HCEC 1CT (cell line): ENCODE measurements at regions not wholly inside any gene's neighbourhood (a gene's known extent, or its start where the extent isn't known, plus 50 kb on each side); places are given as distances from the start of the nearest gene placed in this dataset.
"Not testable (repeated sequence)": the region's sequence is repeated elsewhere in the genome, so short reads cannot be mapped to it uniquely, and the experiment has no call there.

Experiments
- DNase-seq: peaks from one replicate; pipeline ENCODE4 v3.0.0-alpha.2; 2017

DNA sequence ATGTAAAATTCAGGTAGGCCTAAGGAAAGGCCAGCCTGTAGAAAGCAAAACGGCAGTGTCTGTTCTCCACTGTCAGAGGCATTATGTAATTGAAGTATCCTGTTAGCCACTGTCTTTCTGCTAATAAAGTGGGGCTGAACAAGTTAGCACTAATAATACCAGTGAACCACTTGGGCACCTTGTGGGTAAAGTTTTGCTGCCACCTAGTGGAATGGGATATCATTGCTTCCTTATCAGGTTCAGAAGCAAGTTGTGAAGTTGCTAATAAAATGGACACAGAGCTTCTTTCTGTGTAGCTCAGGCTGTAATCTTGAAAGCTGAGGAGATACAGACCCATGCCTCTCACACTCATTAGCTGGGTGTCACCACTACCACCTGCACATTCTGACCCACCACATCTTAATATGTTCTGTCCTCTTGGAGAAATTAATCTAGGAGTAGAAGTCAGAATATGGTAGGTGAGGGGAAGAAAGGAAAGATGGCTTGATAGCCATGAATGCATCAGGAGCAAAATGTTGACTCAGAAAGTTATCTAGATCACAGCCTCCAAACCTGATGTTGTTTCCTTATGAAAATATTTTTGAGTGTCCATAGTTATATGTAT lies 175.1 kb downstream of the SEPTIN7 start:
- DNase-seq: peak; percentile 60

DNA sequence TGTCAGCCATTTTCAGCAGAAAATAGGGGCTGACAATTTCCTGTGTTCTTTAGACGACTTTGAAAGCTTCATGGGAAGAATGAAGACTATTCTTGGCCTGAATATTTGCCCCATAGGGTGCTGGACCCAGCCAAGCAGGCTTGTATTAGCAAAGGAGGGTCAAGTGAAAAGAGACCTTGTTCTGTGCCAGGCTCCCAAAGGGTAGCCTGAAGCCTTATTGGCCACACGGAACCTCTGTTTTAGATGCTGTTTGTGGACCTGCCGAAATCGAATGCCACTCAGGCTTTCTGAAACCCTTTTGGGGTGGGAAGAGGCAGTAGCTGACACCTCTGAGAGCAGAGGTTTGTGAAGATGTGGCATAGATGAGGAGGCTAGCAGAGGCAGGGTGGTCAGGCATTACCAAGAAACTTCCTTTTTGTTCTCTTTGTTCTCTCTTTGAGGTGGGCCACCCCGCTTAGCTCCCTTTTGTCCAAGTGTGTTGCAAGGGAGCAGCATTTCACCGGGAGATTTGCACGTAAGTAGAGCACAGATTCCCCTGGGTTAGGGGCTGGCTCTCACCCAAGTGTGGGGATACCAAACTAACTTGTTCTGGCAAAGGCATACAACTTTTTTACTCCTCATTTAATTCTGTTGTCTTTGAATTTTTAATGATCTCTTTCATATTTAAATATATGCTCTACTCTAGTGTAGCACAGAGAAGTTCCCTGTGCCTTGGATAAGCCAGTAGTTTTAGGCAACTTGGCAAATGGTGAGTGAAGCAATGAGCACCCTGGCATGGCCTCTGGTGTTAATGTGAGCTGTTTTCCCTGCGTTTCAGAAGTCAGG lies 174.0 kb upstream of the EEPD1 start:
- DNase-seq: not testable (repeated sequence)

DNA sequence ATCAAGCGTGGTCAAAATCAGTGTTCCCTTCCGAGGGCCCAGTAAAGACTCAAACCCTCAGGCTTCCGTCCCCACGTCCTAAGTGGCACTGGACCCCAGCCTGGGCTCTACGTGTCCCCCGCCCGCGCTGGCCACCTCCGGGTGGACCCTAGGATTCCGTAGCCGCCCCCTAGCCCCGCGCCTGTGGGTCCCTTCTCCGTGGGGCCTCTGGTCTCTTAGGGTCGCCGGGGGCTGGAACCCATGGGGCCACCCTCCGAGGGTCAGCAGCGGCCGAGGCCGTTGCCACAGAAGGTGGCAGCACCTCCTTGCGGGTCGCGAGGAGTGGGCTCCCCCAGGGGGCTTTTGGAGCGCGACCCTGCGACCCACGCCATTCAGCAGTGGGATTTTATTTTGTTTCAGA lies 170.5 kb upstream of the EEPD1 start:
- no peak for DNase-seq

DNA sequence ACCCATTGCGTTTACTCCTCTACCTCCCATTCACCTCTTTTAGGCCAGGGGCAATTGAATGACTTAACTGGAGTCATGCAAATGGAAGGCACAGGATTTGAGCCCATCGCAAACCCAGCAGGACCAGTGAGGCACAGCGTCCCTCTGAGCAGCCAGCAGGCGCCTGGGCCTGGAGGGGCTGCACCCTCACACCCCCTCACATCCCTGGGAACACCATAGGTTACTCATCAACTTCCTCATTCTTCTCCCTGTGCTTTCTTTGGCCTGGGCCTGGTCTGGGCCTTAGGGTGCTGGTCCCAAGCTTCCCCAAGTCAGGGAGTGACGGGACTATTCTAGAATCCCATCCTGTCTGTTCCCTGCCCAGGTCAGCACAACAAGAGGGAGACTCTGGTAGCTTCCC lies 169.4 kb upstream of the EEPD1 start:
- DNase-seq: no peak

DNA sequence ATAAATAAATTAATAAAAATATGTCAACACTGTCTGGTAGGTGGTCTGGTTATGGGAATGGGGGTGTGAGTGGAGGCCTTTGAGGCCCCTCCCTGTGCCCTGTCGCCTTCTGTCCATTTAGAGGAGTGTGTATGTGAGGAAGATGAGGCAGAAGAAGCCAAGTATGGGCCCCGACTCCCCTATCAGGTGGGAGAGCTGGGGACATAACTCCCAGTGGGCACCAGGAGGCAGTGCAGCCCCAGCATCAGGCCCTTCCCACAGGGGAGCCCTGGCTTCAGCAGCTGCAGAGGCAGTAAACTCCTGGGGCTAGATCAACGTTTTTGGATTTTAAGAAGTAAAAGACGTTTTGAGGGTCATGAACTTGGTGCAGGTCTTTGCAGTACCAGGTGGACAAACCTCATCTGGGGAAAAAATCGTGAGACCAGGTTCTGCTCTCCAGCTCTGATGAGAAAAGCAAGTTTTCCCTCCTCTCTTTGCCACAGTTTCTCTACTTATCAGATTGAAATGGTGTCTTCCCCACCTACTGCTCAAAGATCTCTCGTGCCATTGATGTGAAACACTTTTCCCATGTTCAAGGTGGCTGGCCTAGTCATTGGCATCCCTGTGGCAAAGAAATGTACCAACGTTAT lies 167.8 kb upstream of the EEPD1 start:
- DNase-seq: peak; percentile 65

DNA sequence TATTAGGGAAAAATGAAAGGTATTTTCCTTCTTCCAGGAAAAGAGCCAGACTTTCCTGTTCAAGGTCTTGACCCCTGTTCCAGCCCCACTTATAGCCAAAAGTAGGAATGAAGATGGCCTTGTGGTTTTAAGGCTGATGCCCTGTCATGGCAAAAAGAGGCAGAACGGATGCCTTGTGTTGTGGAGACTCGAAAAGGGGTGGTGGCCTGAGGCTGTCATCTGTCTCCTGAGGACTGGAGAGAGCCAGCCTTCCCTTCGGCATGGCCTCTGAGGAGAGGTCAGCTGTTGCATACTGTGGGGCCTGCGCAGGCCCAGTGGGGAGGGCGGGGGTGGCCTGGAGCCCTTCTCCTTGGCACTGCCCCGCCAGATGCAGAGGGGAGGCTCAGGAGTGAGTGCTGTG lies 166.0 kb upstream of the EEPD1 start:
- no peak for DNase-seq

DNA sequence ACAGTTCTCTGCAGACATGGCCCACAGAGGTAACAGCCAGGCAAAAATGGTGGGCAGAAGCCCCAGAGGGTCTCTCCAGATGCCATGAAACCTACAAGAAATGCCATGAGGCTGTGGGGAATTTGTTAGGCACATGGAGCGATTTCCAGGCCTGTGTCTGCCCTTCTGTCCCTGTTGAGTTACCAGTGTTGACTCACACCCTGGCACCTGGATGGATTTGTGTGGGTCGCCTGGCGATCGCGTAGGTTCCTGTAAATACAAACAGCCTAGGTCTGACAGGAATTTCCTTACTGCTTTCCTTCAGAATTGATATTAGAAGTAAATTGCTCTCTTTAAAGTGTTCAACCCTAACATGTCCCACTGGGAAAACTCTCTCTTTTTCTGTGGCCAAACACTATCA lies 164.9 kb upstream of the EEPD1 start:
- no peak for DNase-seq

DNA sequence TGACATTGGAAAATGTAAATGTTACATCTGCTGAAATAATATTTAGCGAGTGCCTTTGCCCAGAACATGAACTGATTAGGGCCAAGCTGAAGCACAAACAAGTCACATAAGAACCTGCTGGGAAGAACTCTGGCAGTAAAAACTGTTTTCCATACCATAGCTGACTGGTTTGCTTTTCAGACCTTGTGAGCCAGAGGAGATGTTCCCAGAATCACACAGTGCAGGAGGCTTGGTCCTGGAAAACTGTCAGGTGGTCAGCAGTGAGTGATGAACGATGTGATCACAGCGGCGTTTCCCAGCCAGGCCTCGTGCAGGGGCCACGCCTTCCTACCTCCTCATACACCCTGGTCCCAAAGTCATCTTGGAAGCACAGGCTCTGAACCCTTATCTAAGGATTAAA lies 164.2 kb upstream of the EEPD1 start:
- DNase-seq: no peak

DNA sequence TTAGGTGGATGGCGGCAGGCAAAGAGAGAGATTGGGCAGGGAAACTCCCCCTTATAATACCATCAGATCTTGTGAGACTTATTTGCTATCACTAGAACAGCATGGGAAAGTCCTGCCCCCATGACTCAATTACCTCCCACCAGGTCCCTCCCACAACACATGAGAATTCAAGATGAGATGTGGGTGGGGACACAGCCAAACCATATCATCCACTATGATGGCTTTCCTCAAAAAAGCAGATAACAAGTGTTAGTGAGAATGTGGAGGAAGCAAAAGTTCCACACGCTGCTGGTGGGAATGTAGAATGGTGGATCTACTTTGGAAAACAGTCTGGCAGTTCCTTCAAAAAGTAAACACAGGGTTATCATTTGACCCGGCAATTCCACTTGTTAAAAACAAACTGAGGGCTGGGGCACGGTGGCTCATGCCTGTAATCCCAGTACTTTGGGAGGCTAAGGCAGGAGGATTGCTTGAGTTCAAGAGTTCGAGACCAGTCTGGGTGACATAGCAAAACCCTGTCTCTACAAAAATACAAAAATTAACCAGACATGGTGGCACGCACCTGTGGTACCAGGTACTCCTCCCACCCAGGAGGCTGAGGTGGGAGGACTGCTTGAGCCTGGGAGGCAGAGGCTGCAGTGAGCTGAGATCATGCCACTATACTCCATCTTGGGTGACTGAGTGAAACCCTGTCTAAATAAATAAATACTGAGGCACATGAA lies 161.4 kb upstream of the EEPD1 start:
- DNase-seq: no peak

DNA sequence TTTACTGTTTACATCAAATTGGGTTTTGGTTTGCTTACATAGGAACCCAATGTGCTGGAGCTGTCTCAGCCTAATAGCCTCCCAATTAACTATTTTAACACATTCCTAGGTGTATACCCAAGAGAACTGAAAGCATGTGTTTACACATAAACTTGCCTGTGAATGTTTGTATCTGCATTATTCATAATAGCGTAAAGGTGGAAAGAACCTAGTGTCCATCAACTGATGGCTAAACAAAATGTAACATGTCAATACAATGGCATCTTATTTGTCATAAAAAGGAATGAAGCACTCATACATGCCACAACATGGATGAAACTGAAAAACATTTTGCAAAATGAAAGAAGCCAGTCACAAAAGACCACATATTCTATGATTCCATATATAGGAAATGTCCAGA lies 160.6 kb upstream of the EEPD1 start:
- peak; percentile 49 for DNase-seq

DNA sequence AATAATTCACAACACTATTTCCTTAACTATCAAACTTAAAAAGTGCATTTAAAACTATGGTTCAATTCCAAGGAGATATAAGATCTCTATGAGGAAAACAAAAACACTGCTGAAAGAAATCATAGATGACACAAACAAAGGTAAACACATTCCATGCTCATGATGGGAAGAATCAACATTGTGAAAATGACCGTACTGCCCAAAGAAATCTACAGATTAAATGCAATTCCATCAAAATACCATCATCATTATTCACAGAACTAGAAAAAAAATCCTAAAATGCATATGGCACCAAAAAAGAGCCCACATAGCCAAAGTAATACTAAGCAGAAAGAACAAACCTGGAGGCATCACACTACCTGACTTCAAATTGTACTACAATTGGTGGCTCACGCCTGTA lies 159.9 kb upstream of the EEPD1 start:
- DNase-seq: peak; percentile 24

DNA sequence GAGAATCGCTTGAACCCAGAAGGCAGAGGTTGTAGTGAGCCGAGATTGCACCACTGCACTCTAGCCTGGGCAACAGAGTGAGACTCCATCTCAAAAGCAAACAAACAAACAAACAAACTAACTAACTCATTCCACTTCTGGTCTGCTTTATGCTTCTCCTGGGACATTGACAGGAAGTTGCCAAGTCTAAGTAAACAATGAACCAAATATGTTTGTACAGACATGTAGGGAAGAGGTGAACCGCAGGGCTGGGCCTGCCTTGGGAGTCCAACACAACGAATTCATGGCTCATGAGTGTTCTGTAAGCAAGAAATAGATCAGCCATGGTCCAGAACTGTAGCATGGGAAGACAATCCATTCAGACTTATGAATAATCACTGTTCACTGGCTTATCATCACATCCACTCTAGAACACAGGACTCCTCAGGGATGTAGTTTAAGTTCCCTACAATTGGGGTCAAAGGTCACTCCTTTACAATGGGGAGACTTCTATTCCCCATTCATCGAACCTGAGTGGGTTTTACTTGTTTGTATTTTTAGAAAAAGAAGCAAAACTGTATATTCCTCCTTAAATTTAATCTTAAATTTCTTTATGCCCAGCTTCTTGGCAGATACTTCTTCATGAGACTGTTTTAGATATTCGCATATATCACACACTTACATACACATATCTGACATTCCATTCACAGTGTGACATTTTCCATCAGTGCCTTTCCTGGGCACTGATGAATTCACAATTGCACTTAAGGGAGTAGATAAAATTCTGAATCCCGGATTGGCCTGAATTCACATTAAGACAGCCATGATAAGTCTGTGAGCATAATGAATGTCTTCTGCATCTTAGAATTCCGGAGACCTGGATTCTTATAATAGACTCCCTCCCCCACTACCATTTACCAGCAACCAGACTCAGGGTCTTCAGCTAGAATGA lies 159.1 kb upstream of the EEPD1 start:
- DNase-seq: peak; percentile 17

DNA sequence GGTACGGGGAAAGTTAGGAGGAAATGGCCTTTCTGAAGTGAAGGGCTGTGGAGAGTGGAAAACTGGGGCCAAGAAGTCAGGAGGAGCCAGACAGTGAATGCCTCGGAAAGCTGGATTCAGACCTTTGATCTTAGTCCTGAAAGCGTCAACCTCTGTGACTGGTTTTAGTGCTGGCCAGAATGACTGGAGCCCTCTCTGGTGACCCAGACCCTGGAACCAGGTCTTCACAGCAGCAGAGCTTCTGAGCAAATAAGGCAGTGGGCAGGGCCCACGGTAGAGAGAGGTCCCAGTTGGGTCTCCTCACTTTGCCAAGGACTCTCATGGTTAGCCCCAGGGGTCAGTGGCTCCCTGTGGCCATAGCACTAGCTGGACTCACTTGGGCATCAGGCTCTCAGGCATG lies 157.7 kb upstream of the EEPD1 start:
- no peak for DNase-seq

DNA sequence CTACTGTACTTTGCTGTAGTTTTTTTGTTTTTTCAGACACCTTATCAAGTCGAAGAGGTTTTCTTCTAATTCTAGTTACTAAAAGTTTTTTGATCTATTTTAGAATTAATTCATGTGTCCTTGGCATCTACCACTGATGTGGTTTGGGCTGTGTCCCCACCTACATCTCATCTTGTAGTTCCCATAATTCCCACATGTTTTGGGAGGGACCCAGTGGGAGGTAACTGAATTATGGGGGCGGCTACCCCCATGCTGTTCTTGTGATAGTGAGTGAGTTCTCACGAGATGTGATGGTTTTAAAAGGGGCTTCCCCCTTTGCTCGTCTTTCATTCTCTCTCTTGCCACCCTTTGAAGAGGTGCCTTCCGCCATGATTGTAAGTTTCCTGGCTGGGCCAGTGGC lies 154.6 kb upstream of the EEPD1 start:
- no peak for DNase-seq

DNA sequence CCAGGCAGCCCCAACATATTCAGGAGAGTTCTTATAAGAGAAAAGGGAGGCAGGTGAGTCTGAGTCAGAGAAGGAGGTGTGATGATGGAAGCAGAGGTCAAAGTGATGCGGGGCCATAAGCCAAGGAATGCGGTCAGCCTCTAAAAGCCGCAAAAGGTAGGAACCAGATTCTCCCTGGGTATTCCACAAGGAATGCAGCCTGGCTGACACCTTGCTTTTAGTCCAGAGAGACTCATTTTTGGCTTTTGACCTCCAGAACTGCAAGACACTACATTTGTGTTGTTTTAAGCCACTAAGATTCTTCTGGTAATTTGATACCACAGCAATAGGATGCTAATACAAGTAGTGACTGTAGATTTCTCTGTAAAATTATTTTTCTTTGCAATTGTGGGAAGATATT lies 151.5 kb upstream of the EEPD1 start:
- DNase-seq: peak; percentile 29

DNA sequence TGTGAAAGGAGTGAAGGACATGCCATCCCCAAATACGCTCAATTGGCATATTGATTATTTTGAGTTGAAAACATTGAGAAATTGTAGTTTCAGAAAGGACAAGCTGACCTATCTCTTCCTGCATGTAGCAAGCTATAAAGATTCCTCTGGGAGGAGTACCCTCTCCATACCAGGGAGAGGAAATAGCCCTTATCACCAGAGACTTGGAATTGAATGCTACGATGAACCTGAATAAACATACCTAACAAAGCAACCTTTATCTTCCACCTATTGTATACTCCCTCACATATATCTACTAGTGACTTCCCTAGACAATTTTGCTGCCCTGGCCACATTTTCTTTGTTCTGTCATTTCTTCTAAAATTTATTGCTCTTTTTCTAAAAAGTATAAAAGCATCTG lies 150.2 kb upstream of the EEPD1 start:
- DNase-seq: no peak

DNA sequence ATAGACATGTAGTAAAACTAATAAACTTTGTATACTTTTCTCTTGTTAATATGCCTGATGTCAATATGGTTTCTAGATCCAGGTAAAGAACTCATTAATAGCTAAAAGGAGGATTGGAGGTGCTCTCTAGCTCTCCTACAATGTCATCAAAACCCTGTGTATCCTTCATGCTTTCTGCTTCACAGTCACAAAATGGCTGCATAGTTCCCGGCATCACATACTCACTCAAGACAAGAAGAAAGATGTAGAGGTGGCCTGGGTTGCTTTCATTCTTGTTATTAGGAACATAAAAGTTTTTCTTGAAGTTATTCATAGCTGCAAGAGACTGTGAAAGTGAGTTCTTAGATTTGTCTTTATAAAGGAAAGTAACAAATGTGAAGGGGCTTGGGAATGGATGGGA lies 149.7 kb upstream of the EEPD1 start:
- DNase-seq: no peak

DNA sequence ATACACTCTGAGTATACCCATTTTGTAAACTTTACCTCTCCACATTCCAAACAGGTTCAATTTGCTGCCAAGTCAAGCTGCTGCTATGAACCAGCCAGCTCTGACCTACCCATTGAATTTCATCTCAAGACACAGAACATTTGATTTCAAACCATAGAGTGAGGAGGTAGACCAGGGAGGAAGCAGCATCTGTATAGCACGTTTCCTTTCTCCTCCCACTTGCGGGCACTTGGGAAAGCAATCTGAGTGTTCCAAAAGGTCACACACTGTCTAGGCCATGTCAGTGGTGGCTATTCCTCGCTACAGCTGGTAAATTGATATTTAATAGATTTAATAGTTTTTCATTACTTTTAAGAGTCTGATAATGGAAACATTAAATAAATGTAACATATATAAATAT lies 147.8 kb upstream of the EEPD1 start:
- DNase-seq: no peak

DNA sequence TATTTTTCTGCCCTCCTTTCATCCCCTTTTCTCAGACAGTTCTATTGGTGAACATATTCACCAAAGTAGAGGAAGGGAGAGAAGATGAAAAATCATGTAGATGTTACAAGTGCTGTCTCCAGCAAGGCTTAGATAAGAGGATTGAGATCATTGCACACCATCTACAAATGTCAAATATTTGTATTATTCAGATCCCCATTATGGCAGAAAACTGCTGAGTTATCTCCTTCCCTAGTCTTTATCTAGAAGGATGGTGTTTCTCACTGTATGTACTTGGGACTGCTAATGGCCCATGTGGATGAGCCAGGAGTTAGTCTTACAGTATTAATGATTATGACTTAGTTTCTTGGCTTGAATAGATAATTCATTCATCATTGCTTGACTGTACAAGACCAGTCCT lies 147.2 kb upstream of the EEPD1 start:
- DNase-seq: no peak

DNA sequence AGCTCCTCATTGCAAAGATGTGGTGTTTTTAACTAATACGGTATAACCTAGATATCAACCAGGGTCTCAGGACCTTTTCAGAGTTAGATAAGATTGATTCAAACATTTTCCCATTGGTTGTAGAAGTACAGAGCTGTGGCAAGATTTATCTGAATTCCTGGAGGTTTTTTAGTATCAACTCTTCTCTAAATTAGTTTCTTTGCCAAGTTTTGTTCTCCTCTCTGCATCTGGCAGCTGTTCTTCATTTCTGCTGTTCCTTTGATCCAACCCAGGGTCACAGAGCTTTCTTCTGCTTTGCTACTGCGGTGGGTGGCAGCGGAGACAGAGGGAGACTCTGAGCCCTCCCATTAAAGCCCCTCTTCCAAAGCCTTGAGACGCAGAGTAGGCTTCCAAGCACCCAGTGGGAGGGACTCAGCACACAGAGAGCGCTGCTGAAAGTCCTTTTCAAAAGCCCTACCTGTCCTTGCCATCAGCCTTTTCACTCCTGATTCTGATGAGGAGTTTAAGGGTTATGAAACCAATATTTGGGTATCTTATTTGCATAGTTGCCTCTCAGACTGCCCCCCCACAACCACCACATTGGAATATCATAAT lies 146.3 kb upstream of the EEPD1 start:
- DNase-seq: no peak

DNA sequence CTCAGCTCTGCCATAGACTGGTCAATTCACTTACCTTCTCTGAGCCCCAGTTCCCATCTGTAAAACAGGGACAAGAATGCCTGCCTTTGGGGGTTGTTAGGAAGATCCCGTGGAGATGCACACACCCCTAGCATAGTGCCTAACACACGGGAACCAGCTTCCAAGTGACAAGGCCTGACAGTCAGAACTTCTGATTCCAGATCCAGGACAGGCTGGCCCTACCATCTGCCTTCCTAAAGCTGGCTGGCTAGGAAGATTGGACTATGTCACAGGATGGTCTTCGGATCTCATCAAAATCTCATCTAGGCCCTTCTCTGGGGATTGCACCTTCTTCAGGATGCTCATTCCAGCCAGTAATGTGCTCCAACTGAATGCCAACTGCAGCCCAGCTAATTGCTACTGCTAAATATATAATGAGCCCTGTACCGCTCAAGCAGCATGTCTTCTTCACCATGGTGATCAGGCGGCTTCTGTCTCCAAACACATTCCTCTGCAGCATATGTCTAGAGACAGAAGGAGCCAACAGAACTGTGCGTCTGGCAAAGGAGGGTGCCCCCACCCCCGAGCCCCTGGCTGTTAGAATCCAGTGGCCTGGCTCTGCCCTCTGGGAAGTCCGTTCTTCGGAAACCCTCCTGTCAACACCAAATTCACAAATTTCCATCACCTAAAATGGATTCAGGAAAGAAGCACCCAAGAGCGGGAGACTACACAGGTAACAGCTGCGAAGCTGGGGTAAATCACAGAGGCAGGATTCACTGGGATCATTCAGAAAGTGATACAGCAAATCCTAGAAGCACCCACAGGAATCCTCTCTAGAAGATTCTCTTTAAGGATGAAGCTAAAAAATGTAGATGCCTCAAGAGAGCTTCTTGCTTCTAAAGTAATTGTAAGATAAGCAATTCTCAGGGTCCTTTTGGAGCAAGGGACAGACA lies 142.1 kb upstream of the EEPD1 start:
- no peak for DNase-seq
